Dedifferentiated amniotic fluid mesenchymal stem cell (primary cell): ENCODE measurements at regions not wholly inside any gene's neighbourhood (a gene's known extent, or its start where the extent isn't known, plus 50 kb on each side); places are given as distances from the start of the nearest gene placed in this dataset.

Experiments used
- DNase-seq: peaks from one replicate; pipeline ENCODE4 v3.0.0-alpha.2; 2016; ENCODE audit errors: extremely low spot score

DNA sequence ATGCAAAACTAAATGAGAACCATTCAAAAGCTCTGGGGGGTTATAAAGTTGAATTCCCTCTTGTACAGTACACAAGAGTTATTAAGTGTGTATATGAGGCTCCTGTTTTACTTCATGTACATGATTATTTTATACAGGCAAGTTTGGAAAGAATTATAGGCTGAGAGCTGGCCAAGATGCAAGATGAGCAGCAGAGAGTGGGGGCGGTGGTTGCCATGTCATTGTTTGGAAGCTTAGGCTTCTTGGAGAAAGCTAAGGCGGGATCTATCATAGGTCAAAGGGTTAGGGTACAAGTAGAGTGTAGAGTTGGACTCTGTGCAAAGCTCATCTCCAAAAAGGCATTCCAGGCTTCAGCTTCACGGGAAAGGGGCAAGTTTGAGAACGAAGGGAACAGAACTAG, 297.1 kb upstream of the TBX3 start:
- DNase-seq: no peak

DNA sequence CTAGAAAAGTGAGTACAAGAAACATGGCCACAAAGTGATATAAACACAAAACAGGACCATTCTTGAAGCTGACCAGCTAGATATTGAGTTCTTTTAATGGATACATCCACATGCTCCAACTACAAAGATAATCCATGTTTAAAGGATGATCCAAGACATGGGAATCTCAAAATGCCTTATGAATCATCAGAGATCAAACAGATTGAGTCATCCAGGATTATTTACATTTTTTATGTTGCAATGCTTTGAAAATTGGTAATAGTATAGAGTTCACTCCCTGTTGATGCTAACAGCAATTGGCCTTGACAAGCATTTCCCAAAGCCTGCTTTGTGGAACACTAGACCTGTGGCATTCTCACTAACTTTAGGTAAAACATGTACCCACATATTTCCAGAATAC, 293.0 kb upstream of the TBX3 start:
- peak; percentile 49 for DNase-seq

GRCh38 chr12:114976372-114976771, 292.4 kb upstream of the TBX3 start:
- no peak for DNase-seq

DNA sequence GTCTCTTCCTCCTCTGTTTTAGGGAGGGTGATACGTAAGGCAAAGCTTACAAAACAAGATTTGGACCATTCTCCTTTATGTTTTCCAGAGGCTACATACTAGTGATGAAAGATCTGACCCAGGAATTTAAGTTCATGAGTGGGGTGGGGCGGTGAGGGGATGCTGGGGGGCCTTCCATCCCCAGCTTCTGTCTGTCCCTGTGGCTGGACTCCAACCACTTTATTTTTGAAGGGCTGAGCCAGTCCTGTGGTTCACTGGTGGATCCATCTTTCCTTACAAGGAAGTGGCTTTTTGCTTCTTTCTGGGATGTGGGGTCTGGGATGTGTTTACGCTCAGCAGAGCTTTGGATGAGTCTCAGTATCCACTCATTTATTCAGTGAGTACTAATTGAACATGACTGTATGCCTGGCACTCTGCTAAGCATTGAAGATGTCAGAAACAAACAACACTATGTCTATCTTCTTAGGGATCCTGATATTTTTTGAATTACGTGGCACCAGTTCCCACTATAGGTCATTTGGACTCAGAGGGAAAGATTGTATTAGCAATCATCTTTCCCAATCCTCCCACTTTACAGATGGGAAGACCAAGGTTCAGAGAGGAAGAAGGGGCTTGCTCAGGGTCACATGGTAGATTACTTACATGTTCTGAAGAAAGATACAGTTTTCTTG, 291.8 kb upstream of the TBX3 start:
- no peak for DNase-seq

DNA sequence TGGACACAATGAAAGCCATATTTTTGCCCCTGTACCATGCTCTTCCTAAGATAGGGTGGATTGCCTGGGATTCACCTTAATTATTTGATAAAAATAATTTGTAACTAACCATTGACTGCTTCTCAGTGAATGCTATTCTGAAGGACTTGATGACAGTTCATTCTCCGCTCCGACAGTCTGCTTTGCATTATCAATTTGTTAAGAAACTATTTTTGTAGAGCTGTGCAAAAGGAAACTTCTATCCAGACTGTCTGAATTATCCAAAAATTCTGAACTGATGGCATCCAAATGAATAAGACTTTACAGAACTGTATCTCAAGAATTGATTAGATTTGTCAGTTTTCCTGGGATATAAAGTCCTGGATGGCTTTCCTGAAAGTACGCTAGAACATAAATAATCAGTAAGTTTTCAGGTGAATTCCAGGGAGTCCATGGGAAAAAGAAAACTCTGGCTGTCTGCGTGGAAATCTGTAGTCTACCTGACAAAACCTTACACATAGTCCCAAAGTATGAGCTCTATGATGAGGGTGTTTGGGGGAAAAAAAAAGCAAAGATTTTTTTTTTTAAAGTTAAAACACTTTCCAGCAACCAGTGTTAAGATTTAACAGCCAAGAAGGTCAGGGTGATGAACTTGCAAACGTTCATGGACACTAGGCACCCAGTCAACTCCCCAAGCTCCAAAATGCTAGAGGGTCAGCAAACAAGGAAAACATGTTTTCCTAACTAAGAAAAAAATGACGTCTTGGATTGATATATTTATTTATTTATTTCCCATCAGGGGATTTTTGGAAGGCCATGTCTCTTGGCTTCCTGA, 291.1 kb upstream of the TBX3 start:
- no peak for DNase-seq

- no peak for DNase-seq
These were observed 290.4 kb upstream of the TBX3 start for GRCh38 chr12:114974333-114974732.

DNA sequence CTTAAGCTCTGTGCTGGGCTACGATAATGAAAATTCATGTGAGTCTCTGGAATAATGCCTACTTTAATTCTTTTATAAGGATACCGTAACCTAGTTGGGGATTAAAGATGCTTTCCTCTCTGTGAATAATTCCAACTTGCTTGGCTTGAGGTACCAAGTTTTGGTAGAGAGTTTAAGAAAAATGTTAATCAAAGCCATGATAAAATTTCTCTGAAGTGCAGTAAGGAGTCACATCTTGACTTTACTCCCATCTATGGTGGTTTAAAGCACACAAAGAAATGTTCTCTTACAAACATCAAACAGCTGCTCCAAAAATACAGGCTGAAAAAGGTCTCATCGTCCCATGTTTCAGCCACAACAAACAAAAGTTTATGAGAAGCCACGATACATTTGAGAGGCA, 284.8 kb upstream of the TBX3 start:
- DNase-seq: no peak

DNA sequence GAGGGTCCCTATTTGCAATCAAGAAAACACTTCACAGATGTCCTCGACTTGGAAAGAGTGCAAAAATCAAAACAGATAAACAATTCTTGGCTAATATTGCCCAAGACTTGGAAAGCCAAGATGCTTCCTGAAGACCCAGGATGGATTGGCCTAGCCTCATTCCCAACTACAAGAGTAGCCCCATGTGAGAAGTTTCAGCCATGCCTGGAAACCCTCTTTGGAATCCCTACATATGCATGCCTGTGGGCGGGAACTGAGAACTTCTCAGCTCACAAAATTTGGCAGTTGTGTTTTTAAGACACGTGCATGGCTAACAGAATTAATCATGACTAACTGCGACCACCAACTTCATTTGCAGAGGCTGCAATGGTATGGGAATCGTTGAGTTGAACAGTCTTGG, 283.2 kb upstream of the TBX3 start:
- DNase-seq: no peak

DNA sequence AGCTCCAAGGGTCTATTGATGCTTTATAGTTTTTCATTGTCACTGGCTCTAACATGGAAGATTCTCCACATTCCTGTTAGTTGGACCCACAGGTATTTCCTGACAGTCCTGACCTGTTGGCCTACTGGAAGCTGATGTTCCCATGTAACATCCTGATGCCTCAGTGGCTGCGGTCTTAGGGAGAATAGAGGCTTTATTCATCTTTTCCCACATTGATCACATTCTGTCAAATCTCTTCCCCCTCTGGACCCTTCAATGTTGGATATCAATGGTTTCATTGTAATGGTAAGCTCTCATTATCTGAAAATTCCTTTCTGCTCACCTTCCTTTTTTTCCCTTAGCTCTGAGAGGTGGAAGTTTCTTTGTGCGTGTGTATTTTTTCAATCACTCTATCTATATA, 280.9 kb upstream of the TBX3 start:
- no peak for DNase-seq

GRCh38 chr12:114963846-114964245, 279.9 kb upstream of the TBX3 start:
- no peak for DNase-seq

GRCh38 chr12:114961491-114961890, 277.5 kb upstream of the TBX3 start:
- no peak for DNase-seq

DNA sequence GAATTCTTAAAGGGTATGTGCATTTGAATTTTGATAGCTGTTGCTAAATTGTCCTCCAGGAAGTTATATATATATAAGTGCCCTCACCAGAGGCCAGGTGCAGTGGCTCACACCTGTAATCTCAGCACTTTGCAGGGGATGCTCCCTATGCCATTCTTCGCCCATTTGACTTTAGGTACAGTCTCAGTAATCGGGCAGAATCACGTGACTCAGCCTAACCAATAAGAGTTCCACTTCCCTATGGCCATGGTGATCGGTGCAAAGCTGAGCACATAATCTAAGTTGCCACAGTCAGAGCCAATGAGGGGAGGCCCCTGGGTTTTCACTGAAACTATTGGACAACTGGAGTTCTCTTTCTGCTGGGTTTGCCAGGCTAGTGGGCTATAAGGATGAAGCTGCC, 274.6 kb upstream of the TBX3 start:
- DNase-seq: no peak

DNA sequence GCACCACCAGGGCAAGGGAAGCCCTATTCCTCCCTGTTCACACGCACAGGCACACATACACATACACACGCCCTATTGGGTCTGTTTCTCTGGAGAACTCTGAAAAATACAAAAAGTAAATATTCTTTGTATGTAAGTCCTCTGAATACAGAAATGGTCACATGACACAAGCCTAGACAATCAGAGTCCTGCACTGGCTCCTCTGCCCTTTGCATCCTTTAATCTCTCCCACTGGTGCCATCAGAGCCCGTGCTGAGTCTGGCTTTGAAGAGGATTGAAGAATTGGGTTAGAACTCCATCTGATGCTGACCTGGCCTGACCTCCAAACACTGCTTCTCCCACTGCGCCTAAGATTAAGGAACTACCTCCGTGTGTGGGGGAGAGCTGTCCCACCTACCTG, 273.2 kb upstream of the TBX3 start:
- no peak for DNase-seq

- DNase-seq: no peak
These were observed 271.5 kb upstream of the TBX3 start for GRCh38 chr12:114955414-114956014.

- no peak for DNase-seq
These were observed 270.6 kb upstream of the TBX3 start for GRCh38 chr12:114954511-114955055.

GRCh38 chr12:114952573-114953271, 268.7 kb upstream of the TBX3 start:
- no peak for DNase-seq

- DNase-seq: no peak
These were observed 265.3 kb upstream of the TBX3 start for GRCh38 chr12:114949058-114949820.

- no peak for DNase-seq
These were observed 261.4 kb upstream of the TBX3 start for GRCh38 chr12:114945351-114945750.

DNA sequence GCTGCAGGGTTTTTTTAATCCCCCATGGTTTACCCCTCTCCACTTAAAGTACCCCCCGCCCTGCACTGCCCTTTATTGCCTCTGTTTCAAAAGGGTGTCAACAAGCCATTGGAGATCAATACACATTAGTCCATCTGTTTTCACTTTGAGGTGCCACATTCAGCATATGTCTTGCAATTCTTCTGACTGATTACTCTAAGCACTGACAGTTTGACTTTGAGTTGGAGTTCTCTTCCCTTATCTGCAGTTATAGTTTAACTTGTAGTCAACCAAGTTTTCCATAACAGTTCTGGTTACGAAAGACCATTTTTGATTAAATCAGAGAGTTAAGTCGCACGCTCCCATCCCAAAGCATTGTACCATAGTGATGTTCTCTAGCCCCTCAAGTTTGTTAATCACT, 260.8 kb upstream of the TBX3 start:
- DNase-seq: no peak

- no peak for DNase-seq
These were observed 259.6 kb upstream of the TBX3 start for GRCh38 chr12:114943601-114944000.

DNA sequence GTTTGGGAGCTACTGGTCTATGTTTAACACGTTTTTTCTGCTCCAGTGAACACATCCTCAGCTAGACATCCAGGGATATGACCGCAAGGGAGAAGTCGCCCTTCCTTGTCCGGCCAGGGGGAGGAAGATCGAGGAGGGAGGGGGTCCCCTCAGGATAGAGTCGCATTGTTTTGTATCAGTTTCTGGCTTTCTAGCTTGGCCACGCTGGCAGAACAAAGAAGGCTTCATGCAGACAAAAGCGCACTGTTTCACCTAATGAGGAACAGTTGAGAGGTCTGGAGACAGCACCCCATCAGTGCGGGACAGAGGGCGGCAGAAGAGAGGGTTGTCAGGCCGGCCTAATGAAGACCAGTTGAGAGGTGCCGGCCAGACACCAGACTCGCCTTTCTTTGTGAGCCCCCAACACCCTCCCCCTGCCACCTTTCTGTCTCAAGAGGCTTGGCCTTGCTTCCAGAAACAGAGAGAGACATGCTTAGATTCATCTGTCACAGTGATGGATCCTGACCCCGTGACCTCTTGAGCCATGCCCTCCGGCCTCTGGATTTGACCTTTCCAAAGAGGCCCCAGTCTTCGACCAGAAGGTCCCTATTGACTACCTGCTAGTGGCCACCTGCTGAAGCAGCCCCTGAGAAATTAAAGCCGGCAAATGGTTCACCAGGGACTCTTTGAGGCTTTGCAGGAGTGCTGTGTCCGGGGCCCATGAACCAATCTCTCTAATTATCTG, 254.7 kb upstream of the TBX3 start:
- DNase-seq: no peak
